GM21825 (cell line): ENCODE measurements at regions not wholly inside any gene's neighbourhood (a gene's known extent, or its start where the extent isn't known, plus 50 kb on each side); places are given as distances from the start of the nearest gene placed in this dataset.
"Not testable (repeated sequence)": the region's sequence is repeated elsewhere in the genome, so short reads cannot be mapped to it uniquely, and the experiment has no call there.

Experiments
- ATAC-seq: cut with Tn5 transposase; IDR thresholded peaks from one replicate; pipeline ENCODE4 v1.9.1; 2021; ENCODE audit warnings: mild to moderate bottlenecking, moderate library complexity; ENCODE audit not compliant: unreplicated experiment

DNA sequence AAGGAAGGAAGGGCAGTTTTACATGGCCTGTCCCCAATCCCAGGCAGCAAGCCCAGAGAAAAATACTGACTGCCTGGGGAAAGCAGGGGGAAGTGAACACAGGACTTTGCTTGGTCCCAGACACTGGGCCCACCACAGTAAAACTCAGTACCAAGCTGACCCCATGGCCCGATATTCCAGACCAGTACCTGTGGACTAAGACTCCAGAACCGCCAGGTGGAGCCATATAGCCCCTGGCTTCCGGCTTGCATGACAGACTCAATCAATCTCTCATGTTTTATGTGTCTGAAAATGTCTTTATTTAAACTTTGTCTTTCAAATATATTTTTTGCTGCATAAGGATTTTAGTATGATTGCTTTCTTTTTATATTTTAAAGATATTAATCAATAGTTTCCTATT is 767.9 kb upstream of the SLITRK6 start:
- ATAC-seq = no peak

DNA sequence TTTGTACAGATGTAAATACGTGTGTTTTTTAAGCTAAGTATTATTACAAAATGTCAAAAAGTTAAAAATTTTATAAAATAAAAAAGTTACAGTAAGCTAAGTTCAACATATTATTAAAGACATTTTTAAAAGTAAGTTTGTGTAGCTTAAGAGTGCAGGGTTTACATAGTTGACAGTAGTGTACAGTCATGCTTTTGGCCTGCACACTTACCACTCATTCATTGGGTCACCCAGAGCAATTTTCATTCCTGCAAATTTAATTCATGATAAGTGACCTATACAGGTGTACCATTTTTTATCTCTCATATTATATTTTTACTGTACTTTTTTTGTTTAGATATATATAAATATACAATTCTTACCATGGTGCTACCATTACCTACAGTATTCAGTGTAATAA is 769.9 kb upstream of the SLITRK6 start:
- ATAC-seq = no peak

DNA sequence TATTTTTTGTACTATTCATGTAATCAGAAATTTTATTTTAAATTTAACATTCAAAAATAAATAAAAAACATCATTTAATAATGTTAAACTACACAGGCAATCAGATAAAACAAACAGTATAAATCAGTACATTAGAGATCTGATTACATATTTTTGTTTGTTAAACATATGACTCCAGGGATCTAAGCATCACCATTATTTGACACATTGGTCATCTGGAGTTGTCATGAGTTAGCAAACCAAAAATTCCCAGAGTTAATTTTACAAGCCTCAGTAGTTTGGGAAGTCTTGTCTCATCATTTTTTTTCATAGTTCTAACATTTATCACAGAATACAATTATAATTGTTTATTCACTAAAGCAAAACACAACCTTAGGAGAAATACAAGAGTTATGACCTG is 770.8 kb upstream of the SLITRK6 start:
- no peak for ATAC-seq

DNA sequence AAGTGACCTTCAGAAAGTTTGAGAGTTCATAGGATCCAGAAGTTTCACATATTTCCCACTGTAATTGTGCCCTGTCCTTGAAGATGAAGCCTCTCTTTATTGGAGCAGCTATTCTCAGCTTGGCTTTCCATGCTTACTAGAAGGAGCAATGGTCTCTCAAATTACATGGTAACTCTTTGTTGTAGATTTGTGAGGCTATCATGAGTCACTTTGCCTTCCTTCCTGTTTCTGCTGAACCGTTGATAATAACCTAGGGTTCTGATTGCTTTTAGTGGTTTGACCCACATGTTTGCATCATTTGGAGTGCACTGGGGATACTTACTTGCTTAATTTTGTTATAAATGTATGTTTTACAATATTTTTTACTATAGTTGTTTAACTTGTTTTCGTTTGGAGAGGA is 772.9 kb upstream of the SLITRK6 start:
- ATAC-seq = no peak

DNA sequence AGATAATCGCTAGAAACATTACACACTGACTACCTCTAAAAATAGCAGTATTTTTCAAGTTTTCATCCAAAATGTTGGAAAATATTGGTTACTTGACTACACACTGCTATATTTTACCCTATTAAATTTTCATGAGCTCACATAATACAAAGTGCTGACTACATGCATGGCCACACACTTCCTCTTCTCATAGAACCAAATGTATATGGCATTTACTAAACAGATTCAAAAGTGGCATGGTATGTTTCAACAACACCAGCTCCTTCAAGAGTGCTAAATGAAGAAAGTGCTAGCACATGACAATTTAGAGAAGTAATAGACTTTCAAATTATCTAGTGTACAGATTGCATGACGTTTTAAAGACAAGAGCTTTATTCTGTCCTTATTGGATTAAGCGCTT is 780.4 kb upstream of the SLITRK6 start:
- ATAC-seq = no peak

DNA sequence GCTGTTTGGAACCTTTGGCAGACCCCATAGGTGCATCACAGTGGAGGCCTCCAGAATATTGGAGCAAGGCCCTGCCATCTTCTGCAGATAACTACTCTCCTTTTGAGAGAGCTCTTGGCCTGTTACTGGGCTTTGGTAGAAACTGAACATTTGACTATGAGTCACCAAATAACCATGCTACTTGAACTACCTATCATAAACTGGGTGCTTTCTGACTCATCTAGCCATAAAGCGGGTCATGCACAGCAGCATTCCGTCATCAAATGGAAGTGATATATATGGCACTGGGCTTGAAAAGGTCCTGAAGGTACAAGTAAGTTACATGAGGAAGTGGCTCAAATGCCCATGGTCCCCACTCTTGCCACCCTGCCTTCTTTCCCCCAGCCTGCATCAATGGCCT is 782.5 kb upstream of the SLITRK6 start:
- no peak for ATAC-seq

DNA sequence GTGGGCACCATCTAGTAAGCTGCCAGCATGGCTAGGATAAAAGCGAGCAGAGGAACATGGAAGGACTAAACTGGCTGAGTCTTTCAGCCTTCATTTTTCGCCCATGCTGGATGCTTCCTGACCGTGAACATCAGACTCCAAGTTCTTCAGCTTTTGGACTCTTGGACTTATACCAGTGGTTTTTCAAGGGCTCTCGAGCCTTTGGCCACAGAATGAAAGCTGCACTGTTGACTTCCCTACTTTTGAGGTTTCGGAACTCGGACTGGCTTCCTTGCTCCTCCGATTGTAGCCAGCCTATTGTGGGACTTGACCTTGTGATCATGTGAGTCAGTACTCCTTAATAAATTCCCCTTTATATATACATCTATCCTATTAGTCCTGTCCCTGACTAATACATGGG is 785.1 kb upstream of the SLITRK6 start:
- no peak for ATAC-seq

DNA sequence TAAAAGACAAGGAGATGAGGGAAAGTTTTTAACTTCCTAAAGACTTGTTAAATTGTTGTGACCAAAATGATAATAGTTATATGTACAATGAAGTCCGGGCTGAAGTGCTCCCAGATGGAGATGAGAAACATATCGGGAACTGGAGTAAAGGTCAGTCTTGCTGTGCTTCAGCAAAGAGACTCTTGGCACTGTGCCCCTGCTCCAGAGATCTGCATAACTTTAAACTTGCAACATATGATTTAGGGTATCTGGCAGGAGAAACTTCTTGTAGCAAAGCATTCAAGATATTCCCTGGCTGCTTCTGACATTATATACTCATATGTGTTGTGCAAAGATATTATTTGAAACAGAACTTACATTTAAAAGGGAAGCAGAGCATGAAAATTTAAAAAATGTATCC is 786.6 kb upstream of the SLITRK6 start:
- ATAC-seq = no peak

DNA sequence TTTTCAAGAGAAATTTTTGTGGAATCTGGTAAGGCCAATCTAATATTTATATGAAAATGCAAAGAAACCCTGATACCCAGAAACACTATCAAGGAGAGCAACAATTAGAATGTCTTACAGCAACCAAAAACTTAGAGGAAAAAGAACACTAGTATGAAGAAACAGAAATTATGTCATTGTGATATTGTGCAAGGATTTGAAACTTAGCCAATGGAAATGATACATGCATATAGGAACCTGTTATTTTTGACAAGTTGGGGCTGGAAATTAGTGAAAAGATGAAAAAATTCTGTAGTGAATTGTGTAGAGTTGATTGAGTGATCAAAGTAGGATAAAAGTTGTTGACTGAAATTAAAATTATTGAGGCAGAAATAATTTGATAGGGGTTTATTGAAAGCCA is 792.6 kb upstream of the SLITRK6 start:
- ATAC-seq = no peak

DNA sequence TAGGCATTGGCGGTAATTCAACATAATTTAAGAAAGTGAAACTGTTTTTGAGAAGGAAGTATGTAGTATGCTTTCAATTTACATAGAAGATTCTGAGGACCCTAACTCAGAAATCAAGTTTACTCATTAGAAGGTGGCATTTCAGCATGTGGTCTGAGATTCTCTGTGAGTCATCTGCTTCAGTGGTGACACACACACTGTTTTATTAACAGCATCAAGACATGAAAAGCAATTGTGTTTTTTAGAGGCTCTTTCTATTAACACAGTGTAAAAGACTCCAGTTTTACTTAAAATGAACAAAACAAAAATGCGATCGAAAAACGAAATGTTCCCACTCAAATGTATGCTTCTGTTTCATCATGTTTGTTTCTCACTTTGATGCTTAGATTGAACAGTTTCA is 802.1 kb upstream of the SLITRK6 start:
- ATAC-seq = no peak

DNA sequence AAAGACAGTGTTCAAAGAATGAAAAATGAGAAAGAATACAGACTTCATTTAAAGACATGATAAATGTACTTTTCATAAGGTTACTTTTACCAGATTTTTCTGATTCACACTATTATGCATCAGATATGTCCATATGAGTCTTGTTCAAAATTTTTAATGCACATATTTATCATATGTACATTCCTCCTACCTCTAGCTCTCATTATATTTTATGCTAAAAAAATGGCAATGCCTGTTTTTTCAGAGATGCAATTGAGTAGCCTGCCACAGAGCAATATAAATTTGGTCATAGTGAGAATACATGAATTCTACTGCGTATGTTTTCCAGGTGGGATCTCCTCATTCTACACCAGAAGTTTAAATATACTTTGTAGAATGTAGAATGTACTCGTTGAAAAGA is 807.0 kb upstream of the SLITRK6 start:
- ATAC-seq = no peak

DNA sequence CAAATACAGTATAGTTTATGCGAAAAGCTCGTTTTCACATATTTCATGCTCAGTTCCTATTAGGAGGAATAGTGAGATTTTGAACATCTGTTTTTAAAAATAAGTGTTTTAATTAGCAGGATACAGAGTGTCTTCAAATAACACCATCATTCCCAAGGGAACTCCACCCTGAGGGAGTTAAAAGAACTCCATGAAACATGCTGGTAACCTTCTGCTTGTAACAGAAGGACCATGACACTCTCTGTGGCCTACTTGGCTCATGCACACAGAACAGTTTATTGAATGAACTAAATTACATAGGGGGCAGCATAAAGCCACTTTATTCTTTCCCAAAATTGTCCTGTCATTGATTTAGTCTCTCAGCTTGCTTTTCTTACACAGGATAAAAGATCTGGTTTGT is 809.5 kb upstream of the SLITRK6 start:
- no peak for ATAC-seq

DNA sequence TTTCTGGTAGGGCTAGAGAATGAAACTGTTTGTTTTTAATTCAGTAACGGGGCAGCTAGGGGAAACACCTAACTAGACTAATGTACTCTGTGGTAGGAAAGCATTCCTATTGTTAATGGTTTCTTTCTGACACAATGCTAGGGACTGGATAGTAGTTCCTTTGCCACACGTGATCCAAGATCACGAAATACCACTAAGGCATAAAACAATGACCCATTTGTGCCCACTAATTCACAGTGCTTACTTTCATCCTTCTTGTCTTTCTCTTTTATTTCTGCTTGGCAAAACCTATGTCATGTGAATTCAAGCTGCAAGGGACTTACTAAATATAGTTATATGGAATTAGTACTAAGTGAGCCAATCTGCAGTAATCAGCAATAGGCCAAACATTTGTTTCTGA is 834.1 kb upstream of the SLITRK6 start:
- ATAC-seq = no peak

DNA sequence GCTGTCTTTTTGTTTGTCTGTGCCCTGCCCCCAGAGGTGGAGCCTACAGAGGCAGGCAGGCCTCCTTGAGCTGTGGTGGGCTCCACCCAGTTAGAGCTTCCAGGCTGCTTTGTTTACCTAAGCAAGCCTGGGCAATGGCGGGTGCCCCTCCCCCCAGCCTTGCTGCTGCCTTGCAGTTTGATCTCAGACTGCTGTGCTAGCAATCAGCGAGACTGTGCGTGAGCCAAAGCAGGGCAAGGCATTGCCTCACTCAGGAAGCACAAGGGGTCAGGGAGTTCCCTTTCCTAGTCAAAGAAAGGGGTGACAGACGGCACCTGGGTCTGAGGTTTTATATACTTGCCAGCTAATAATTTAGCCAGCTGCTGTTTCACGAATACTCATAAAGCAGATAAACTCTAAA is 852.0 kb upstream of the SLITRK6 start:
- ATAC-seq = not testable (repeated sequence)

DNA sequence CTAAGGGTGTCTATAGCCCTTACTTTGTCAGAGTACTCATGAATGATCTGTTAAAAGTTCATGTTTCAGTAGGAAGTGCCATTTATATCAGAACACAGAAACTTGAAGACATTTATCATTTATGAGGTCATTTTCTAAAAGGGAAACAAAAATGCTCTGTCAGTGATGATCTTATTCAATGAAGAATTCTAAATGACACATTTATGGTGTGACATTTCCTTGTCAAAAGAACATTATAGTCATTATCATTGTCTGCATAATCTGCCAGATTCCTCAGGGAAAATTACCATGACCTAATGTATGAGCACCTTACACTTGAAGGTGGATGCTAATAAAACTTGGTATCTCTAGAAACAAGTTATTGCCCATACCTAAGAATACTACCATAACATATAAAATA is 853.8 kb upstream of the SLITRK6 start:
- ATAC-seq = no peak

DNA sequence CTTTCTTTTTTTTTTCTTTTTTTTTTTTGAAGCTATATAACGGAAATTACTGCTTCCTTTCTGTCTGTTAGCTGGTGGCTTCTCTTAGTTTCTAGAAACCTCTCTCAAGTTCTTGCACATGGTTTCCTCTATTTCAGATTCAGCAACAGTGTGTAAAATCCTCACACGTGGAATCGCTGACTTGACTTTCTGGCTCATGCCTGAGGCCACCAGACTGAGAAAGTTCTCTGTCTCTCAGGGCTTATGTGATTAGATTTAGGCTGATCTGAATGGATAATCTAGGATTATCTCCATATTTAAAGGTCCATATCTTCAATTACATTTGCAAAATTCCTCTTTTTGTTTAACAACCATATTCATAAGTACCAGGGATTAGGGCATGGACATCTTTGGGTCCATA is 856.3 kb upstream of the SLITRK6 start:
- no peak for ATAC-seq

DNA sequence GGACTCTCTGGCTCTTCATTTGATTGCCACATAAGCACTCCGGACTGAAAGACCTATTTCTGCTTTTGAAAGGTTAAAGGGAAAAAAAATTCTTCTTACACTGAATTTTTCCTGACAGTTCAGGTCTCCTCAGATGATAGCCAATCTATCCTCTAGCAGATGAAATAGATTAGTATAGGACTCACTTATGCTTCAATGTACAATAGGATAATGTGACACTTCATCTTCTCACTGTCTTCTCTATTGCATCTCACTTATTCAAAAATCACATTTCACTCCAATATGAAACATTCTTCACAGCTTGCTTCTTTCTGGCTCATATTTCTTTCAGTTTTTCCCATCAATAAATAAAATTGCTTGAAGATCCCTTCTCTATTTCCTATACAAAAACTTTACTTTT is 860.9 kb upstream of the SLITRK6 start:
- ATAC-seq = no peak

DNA sequence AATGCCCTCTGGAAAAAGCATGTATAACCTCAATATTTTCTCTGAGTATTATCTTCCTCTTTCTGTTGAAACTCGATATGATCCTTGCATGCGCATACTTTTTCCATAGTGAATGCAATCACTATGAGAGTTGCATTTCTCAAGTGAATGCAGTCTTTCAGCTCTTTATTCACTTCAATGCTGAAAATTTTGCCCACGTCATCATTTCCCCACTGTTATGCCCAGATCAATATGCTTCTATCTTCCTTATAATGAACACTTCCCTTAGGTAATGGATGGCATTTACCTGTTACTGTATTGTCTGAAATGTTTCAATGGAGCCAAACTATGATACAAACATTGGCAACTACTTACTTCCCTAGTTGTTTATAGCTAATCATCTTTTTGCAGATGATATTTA is 866.6 kb upstream of the SLITRK6 start:
- ATAC-seq = no peak

DNA sequence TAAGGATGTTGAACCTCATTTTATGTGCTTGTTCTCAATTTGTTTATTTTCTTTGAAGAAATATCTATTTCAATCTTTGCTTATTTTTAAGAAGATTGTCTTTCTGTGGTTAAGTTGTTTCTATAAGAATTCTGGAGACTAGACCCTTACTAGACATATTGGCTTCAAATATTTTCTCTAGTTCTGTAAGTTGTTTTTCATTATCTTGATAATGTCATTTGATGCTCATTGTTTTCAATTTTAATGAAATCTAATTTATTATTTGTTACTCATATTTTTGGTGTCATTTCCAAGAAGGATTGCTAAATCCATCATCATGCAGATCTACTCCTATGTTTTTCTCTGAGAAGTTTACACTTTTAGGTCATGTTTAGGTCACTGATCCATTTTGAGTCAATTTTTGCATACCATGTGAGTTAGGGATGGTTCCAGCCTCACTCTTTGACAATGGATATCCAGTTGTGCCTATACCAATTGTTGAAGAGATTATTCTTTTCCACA is 874.8 kb upstream of the SLITRK6 start:
- no peak for ATAC-seq

DNA sequence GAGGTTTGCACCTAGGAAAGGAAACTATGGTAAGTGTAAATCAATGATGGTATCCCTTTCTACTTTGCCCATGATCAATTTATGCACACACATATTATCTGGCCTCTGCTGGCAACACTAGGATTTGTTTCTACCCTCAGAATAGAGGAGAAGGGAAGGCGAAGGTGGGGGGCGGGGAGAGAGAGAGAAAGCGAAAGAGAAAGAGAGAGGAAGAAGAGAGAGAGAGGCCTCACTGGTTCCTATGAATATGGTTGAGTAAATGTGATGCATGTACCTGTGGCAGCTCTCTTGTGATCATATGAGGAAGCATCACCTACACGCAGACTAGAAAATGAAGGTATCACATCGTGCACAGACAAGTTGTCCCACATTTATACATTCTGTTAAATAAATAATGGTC is 882.0 kb upstream of the SLITRK6 start:
- ATAC-seq = no peak

DNA sequence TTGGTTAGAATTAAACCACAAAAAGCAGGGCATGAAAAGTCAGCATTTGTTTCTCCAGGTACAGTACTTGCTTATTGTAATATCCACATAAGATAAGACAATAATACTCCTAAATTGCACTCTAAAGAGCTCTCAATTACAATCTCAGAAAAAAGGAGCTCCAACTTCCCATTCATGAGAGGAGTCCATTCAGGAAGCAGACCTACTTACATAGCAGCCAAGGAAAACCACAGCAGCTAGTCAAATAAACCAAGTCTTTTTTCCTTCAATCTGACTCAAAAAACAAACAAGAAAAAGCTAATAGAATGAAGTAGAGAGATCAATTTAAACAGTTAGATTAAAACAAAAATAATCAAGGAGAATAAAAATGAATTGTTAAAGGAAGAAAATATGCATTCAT is 885.2 kb upstream of the SLITRK6 start:
- ATAC-seq = no peak

DNA sequence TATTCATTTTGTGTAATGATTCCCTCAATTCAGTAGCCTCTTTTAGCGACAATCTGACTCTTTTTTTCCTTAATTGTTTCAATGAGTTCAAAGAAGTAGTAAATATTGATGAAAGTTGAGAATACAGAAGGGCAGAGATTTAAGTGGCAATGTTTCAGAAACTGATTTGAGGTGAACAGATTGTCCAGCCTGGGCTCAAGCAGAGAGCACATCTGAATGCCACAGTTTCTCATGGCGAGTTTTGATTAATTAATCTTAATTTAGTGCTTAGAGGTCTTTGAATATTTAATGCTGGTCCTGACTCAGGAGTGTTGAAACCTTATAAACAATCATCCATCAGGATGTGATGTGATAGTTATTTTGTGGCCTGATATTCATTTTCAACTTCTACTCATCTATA is 890.7 kb upstream of the SLITRK6 start:
- no peak for ATAC-seq

DNA sequence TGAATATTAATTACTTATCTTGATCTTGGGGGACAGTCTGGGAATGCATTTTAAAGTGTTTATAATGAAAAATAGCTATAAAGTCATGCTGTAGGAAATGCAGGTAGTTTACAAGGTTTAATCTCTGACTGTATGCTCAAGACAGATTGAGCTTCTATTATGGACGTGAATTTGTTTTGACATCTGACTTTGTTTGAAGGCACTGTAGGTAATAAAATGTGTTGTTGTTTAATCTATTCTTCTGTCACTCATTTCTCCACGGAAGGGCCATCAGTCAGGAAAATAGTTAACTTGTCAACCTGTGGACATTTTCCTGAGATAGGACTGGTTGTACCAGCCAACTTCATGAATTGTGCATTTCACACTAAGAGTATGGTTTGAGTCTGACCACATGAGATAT is 893.1 kb upstream of the SLITRK6 start:
- no peak for ATAC-seq

DNA sequence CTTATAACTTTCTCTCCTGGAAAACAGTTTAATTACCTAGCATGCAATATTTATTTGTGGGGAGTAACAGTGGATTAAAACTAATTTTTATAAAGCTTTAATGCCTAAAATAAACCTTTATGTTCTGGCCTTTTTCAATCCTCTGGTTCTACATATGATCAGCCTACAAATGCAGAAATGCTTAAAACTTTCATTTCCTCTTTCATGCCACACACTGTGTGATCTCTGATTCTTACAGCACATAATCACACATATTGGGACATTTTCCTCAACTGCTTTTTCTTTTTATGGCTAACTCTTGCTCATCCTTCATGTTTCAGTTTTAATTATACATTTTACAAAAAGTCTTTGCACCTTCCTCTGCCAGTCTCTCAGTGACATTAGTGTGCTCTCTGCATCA is 910.8 kb upstream of the SLITRK6 start:
- no peak for ATAC-seq
